T follicular helper cell (primary cell): ENCODE measurements at regions not wholly inside any gene's neighbourhood (a gene's known extent, or its start where the extent isn't known, plus 50 kb on each side); places are given as distances from the start of the nearest gene placed in this dataset.
"Not testable (repeated sequence)": the region's sequence is repeated elsewhere in the genome, so short reads cannot be mapped to it uniquely, and the experiment has no call there.

Source experiments
- DNase-seq: peaks from one replicate; pipeline ENCODE4 v3.0.0-alpha.2; 2020; ENCODE audit warnings: low read depth

- DNase-seq = no peak
Measured at GRCh38 chr9:117938896-117939295, 234.7 kb downstream of the TLR4 start.

DNA sequence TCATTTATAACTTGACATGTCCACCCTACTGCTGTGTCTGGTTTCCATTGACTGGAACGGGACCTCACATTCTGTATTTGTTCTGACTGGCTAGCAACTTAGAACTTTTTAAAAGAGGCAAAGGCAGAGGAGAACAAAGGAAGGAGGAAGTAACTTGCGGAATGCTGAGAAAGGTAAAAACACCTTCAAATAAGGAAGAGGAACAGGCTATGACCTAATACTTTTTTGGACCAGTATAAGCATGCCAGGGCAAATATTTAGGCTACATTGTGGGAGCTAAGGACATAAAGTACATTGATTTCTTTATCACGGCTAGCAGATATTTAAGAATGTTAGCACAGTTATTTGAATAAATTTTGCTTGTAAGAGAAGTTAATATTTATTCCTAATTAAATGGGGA is 240.5 kb downstream of the TLR4 start:
- not testable (repeated sequence) for DNase-seq

GRCh38 chr9:117945286-117945685 is 241.1 kb downstream of the TLR4 start:
- DNase-seq = no peak

- no peak for DNase-seq
Measured at GRCh38 chr9:117951127-117951526, 246.9 kb downstream of the TLR4 start.

DNA sequence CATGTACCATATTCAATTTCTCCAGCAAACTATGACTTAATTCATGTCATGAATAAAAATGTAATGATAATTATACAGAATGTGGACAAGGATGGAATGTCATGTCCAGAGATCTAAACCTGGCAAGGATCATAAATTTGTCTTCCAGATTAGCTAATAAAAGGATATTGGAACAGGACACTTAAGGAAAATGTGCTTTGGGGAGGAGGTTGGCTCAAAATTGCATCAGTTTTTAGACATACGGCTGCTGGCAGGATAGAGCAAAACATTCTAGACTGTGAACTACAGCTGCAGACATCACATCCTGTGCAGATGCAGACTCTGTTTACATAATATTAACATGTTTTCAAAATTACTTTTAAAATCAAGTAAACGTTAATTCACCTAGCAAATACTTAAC is 248.4 kb downstream of the TLR4 start:
- no peak for DNase-seq

GRCh38 chr9:117957267-117957666 is 253.1 kb downstream of the TLR4 start:
- no peak for DNase-seq

DNA sequence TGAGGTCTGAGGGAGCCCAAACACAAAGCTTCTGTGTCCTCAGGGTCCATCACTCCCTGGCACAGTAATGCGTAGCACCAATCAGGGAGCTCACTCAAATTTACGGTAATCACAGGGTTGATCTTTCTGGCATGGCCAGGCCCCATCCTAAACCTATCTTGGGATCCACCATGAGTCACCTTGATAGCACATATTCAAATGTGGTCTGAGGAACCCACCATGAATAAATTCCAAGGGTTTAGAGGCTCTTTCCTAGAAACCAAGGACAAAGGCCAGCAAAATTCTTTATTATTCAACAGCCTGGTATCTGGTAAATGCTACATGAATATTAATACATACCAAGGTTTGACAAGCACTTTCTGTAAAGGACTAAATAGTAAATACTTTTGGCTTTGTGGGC is 254.5 kb downstream of the TLR4 start:
- no peak for DNase-seq

DNA sequence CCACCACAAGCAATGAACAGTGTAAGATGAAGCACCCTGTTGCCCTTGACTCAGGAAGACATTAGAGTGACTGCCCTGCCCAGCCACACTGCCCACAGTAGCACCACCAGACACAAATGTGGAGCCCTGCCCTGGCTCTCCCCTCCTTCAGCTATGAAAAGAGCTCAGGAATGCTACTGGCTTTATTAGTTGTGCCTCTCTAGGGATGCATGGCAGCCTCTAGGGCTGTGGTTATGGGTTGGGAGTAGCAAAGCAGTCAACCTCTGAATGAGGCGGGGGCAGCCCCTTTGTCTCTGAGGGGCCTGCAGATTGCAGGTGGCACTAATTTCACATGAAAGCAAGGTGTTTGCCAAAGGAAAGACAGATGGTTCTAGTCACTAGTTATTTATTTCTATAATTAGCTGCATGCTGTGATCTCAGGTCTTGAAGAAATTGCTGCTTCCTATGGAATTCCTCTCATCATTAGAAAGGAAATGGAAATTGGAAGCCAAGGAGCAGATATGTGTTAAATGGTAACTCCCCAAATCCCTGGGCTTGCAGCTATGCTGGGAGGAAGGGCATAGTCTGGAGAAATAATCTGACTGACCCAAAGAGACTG is 259.4 kb downstream of the TLR4 start:
- DNase-seq = no peak

GRCh38 chr9:117970276-117971050 is 266.3 kb downstream of the TLR4 start:
- no peak for DNase-seq

GRCh38 chr9:117974108-117974507 is 269.9 kb downstream of the TLR4 start:
- no peak for DNase-seq

- DNase-seq = no peak
Measured at GRCh38 chr9:117979914-117980313, 275.7 kb downstream of the TLR4 start.

DNA sequence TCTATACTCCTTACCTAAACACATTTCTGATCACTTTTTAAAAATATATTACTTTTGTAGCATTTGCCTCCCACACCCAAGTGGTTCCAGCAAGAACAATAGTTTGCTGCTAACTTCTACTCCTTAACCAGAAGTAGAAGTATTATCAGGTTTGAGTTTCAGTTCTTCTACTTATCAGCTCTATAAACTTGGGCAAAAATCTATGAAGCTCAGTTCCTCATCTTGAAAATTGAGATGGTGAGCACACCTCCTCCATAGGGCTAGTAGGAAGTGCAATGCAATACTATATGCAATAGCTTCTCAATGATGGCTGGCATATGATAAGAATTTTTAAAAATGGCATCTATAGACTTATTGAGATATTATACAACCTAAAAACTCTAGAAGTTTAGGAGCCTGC is 283.7 kb downstream of the TLR4 start:
- DNase-seq = no peak

- DNase-seq = no peak
Measured at GRCh38 chr9:117992006-117992405, 287.8 kb downstream of the TLR4 start.

DNA sequence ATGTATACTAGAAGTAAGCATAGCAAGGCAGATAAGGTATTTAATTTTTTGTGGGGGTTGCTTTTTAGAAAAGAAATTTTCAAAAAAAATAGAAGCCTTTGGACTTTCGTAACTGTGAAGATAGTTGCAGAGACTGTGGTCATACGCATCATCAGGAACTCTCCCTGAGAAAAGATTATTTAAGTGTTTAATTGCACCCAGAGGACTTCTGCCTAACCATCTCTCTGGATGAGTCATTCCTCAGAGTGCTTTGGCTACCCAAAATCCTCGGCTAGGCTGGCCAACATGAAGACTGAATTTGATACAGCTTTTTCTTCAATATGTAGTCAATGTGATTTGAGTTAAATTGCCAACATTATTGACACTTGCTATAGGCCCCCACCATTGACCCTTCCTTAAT is 296.4 kb downstream of the TLR4 start:
- DNase-seq = no peak

- no peak for DNase-seq
Measured at GRCh38 chr9:118003240-118003639, 299.0 kb downstream of the TLR4 start.

DNA sequence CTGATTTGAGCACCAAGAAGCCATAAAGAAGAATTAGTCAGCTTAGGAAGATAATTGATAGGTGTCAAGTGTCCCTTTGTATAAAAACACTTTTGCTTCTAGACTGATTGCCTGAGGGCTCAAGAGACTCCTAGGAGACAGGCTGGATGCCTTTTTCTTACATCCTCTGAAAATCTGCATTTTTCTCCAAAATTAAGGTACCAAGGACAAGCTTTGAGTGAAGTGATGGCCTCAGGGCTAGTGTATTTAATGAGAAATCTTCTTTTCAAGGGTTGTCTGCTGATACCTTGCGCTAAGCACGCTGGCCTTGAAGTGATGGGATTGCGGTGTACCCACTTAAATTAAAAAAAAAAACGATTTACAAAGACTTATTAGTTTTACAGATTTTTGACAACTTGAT is 304.0 kb downstream of the TLR4 start:
- DNase-seq = no peak

GRCh38 chr9:118009614-118010013 is 305.4 kb downstream of the TLR4 start:
- DNase-seq = no peak

- no peak for DNase-seq
Measured at GRCh38 chr9:118017607-118018122, 313.5 kb downstream of the TLR4 start.

- no peak for DNase-seq
Measured at GRCh38 chr9:118023644-118024043, 319.4 kb downstream of the TLR4 start.

DNA sequence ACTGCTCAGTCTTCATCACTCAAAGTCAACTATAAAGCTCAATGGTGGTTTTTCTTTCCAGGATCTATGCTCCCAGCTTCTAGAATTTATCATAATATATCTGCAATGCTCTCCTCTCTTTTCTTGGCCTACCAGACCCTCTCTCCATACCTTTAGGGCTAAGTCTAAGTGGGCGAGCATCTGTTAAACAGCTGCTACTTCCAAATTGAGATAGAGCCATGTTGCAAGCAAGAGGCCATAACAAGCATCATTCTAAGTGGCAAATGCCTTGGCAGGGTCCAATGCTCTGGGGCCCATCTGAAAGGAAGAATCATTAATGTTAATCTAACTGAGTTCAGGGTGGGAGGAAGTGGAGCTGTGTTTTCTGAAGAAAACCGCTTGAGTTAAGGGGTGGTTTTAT is 324.0 kb downstream of the TLR4 start:
- DNase-seq = no peak

DNA sequence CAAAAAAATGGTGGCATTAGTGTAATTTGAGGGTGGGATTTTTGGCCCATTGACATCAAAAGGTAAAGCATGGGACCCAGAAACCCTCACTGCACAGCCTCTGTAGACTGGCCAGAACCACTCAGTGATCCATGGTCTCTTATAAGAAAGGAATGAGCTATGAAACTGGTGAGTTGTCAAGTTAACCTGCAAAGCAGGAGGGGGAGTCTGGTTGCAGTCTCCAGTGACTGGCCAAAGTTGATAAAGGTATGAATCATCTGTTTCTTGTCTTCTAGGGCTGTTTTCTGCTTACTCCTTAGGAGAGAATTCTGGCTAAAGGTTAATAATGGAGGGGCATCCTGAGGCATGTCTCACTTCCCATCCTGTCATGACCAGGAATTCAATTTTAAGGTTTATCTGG is 325.2 kb downstream of the TLR4 start:
- no peak for DNase-seq

DNA sequence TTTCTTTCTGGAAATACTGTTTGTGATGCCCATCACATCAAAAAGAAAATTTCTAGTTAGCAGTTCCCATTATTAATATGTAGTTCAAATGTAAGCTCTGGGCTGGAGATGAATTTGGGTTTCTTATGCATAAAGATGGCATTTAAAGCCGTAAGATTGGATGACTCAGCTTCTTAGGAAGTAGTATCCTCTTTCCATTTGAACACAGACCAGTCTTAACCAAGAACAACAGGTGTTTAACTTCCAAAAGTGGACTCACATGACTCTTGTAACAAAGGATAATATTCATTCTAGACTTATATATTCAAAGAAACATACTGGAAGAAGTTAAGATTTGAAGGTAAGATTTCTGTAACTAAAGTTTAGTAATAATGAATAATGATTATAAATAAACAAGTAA is 330.5 kb downstream of the TLR4 start:
- DNase-seq = no peak

GRCh38 chr9:118038713-118039112 is 334.5 kb downstream of the TLR4 start:
- no peak for DNase-seq

DNA sequence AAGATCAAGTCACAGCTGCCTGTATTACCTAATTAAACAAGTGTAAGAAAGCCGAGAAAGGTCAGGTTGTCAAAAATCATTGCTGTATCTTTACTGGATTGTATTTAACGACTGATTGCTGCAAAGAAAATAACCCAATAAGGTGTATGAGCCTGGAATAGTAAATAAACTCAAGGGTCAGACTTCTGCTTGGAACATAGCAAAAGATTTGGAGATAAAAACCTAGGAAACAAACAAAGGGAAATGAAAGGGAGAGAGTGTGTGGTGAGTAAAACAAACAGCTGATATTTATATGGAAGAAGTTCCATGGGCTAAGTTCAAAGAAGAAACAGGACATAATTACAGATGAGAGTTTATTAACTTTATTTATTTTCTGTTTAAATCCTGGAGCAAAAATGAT is 354.0 kb downstream of the TLR4 start:
- DNase-seq = no peak
